H9 (cell line): ENCODE measurements at regions not wholly inside any gene's neighbourhood (a gene's known extent, or its start where the extent isn't known, plus 50 kb on each side); places are given as distances from the start of the nearest gene placed in this dataset.

Experiments
- DNase-seq: peaks from one replicate; pipeline ENCODE4 v3.0.0-alpha.2; 2017
- H2AFZ ChIP-seq: one replicate; pipeline ENCODE4 v1.6.1; 2013; ENCODE audit warnings: mild to moderate bottlenecking, low read length, control low read depth, moderate library complexity
- H2AK5ac ChIP-seq: 2 replicates; pipeline ENCODE4 v1.6.1; 2013; ENCODE audit warnings: low read length, control low read depth, mixed read lengths; ENCODE audit not compliant: insufficient read length
- H2BK120ac ChIP-seq: one replicate; pipeline ENCODE4 v1.6.1; 2013; ENCODE audit warnings: low read depth, mild to moderate bottlenecking, low read length, control low read depth, inconsistent platforms; ENCODE audit not compliant: poor library complexity, severe bottlenecking
- H2BK12ac ChIP-seq: 2 replicates; pipeline ENCODE4 v1.6.1; 2013; ENCODE audit warnings: low read length, control low read depth, mixed read lengths, low read depth; ENCODE audit not compliant: insufficient read length
- H2BK15ac ChIP-seq: 2 replicates; pipeline ENCODE4 v1.6.1; 2013; ENCODE audit warnings: low read depth, low read length, control low read depth
- H2BK20ac ChIP-seq: one replicate; pipeline ENCODE4 v1.6.1; 2013; ENCODE audit warnings: low read depth, mild to moderate bottlenecking, low read length, control low read depth, inconsistent platforms; ENCODE audit not compliant: poor library complexity, severe bottlenecking
- H2BK5ac ChIP-seq: 2 replicates; pipeline ENCODE4 v1.6.1; 2013; ENCODE audit warnings: low read length, control low read depth, mixed read lengths; ENCODE audit not compliant: insufficient read length
- H3K14ac ChIP-seq: 2 replicates; pipeline ENCODE4 v1.6.1; 2013; ENCODE audit warnings: low read length, control low read depth; ENCODE audit not compliant: insufficient read depth
- H3K18ac ChIP-seq: 2 replicates; pipeline ENCODE4 v1.6.1; 2013; ENCODE audit warnings: low read depth, mild to moderate bottlenecking, mixed read lengths, low read length, control low read depth; ENCODE audit not compliant: insufficient read length
- H3K23ac ChIP-seq: 2 replicates; pipeline ENCODE4 v1.6.1; 2013; ENCODE audit warnings: low read length, control low read depth, mixed read lengths, low read depth; ENCODE audit not compliant: insufficient read length
- H3K23me2 ChIP-seq: 2 replicates; pipeline ENCODE4 v1.6.1; 2013; ENCODE audit warnings: low read depth, mild to moderate bottlenecking, mixed read lengths, low read length, control low read depth; ENCODE audit not compliant: insufficient read length, poor library complexity, severe bottlenecking
- H3K27ac ChIP-seq: 2 replicates; pipeline ENCODE4 v1.5.1; 2013; ENCODE audit warnings: low read length, control low read depth, mixed read lengths, low read depth; ENCODE audit not compliant: insufficient read length
- H3K27me3 ChIP-seq: 2 replicates; pipeline ENCODE4 v1.6.1; 2013; ENCODE audit warnings: low read length, control low read depth, inconsistent platforms; ENCODE audit not compliant: insufficient read depth
- H3K4ac ChIP-seq: 2 replicates; pipeline ENCODE4 v1.6.1; 2013; ENCODE audit warnings: low read depth, mild to moderate bottlenecking, control low read depth, inconsistent platforms, low read length, moderate library complexity
- H3K4me1 ChIP-seq: 2 replicates; pipeline ENCODE4 v1.6.1; 2013; ENCODE audit warnings: low read length, control low read depth, inconsistent platforms; ENCODE audit not compliant: insufficient read depth
- H3K4me2 ChIP-seq: 2 replicates; pipeline ENCODE4 v1.6.1; 2013; ENCODE audit warnings: low read length, control low read depth, mixed read lengths; ENCODE audit not compliant: insufficient read length, insufficient read depth
- H3K56ac ChIP-seq: 2 replicates; pipeline ENCODE4 v1.6.1; 2013; ENCODE audit warnings: low read depth, mild to moderate bottlenecking, mixed read lengths, low read length, control low read depth; ENCODE audit not compliant: insufficient read length
- H3K79me1 ChIP-seq: 2 replicates; pipeline ENCODE4 v1.6.1; 2013; ENCODE audit warnings: low read depth, mild to moderate bottlenecking, moderate library complexity, low read length, control low read depth, inconsistent platforms; ENCODE audit not compliant: insufficient read depth, poor library complexity, severe bottlenecking
- H3K79me2 ChIP-seq: 2 replicates; pipeline ENCODE4 v1.6.1; 2013; ENCODE audit warnings: low read length, control low read depth, inconsistent platforms; ENCODE audit not compliant: insufficient read depth
- H3K9ac ChIP-seq: 2 replicates; pipeline ENCODE4 v1.6.1; 2013; ENCODE audit warnings: low read length, control low read depth, mixed read lengths; ENCODE audit not compliant: insufficient read length; ENCODE audit errors: extremely low read depth
- H3K9me3 ChIP-seq: one replicate; pipeline ENCODE4 v1.6.1; 2013; ENCODE audit warnings: low read depth, low read length, inconsistent platforms; ENCODE audit not compliant: control insufficient read depth
- H3T11ph ChIP-seq: one replicate; pipeline ENCODE4 v1.6.1; 2013; ENCODE audit warnings: mild to moderate bottlenecking, low read length, control low read depth, inconsistent platforms
- H4K20me1 ChIP-seq: one replicate; pipeline ENCODE4 v1.6.1; 2013; ENCODE audit not compliant: control insufficient read depth, insufficient read length, insufficient read depth
- H4K5ac ChIP-seq: 2 replicates; pipeline ENCODE4 v1.6.1; 2013; ENCODE audit warnings: low read depth, mild to moderate bottlenecking, mixed read lengths, low read length, control low read depth; ENCODE audit not compliant: insufficient read length
- H4K8ac ChIP-seq: replicated peaks from 2 replicates; pipeline ENCODE4 v1.6.1; 2013; ENCODE audit warnings: low read length, control low read depth, mixed read lengths, low read depth; ENCODE audit not compliant: insufficient read length
- H4K91ac ChIP-seq: 2 replicates; pipeline ENCODE4 v1.6.1; 2013; ENCODE audit warnings: low read depth, mild to moderate bottlenecking, moderate library complexity, mixed read lengths, low read length, control low read depth; ENCODE audit not compliant: insufficient read length
- H3K27ac Mint-ChIP-seq, 3 experiments: 2 replicates in 2 of 3; 3 replicates in 1 of 3; pipeline ENCODE4 v1.8.0; 2020 to 2021; ENCODE audit warnings: mixed read lengths in 3 of 3, mild to moderate bottlenecking in 1 of 3, moderate library complexity in 1 of 3
- H3K27me3 Mint-ChIP-seq: 2 replicates; pipeline ENCODE4 v1.8.0; 2021; ENCODE audit warnings: low read depth, mild to moderate bottlenecking, moderate library complexity, mixed read lengths
- H3K36me3 Mint-ChIP-seq, 3 experiments: 2 replicates in 2 of 3; 3 replicates in 1 of 3; pipeline ENCODE4 v1.8.0; 2020 to 2021; ENCODE audit warnings: low read depth in 3 of 3, mixed read lengths in 3 of 3; ENCODE audit not compliant: insufficient read depth in 1 of 3
- H3K4me1 Mint-ChIP-seq, 2 experiments: 2 replicates each; pipeline ENCODE4 v1.8.0; 2020; ENCODE audit warnings: mixed read lengths in 2 of 2
- H3K4me3 Mint-ChIP-seq, 2 experiments: 2 replicates in 1 of 2; 3 replicates in 1 of 2; pipeline ENCODE4 v1.8.0; 2020 to 2021; ENCODE audit warnings: mild to moderate bottlenecking in 2 of 2, mixed read lengths in 2 of 2, moderate library complexity in 1 of 2
- H3K9me3 Mint-ChIP-seq, 2 experiments: 2 replicates in 1 of 2; 3 replicates in 1 of 2; pipeline ENCODE4 v1.8.0; 2020; ENCODE audit warnings: mild to moderate bottlenecking in 2 of 2, mixed read lengths in 2 of 2, moderate library complexity in 1 of 2
- WGBS: extraction: QIAGEN DNeasy Blood & Tissue Kit; methylation state at CpG from one replicate; pipeline ENCODE4 v1.1.7; 2013; ENCODE audit warnings: missing lambda C conversion rate, low lambda C conversion rate, mixed read lengths; ENCODE audit not compliant: insufficient read length; ENCODE audit errors: extremely low coverage; 5-methylcytosine and 5-hydroxymethylcytosine counted together
- TF ChIP-seq, protein P1 (sequence below): fragments of 200-600 bp; sonication (generic); conservative IDR thresholded peaks from 3 replicates; pipeline ENCODE4 v1.8.0; 2021; ENCODE audit warnings: antibody characterized with exemption, mild to moderate bottlenecking

DNA sequence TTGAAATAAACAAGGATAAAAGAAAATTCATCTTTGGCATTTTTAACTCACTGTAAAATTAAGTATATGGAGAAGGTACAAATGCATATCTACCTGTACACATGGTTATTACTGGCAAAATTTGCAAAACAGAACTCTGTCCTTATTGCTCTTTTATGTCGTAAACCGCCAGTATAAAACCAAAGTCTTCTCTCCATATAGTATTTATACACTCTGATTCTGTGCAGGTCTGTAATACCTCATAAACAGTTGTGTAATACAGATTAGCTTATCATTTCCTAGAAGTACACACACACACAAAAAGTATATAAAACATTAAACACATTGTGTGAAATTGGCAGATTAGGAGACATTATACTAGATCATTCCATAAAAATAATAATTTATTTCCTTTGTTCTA is 406.6 kb upstream of the ANO3 start:
- peaks cover 19 to 23% of the 10 kb centered on the region in 2 experiments for H3K9me3 Mint-ChIP-seq
- H3K4me3 Mint-ChIP-seq = no peak overlapping the region

More for the DNA sequence above, 406.6 kb upstream of the ANO3 start:
- Histone ChIP-seq H3K56ac (no peak overlapping the region), H3K27ac (no peak overlapping the region), H3K79me1 (no peaks in the 10 kb centered on the region), H2AK5ac (no peak overlapping the region), H4K91ac (no peak overlapping the region), H2BK20ac (no peak overlapping the region), H3K18ac (no peak overlapping the region), H4K20me1 (no peaks in the 10 kb centered on the region), H3K9me3 (no peaks in the 10 kb centered on the region), H3K4me1 (no peaks in the 10 kb centered on the region), H3K14ac (no peak overlapping the region), H2BK12ac (no peak overlapping the region), H3T11ph (no peak overlapping the region), H3K4me2 (no peak overlapping the region), H3K23ac (no peak overlapping the region), H3K4ac (no peak overlapping the region), H2BK5ac (no peak overlapping the region), H2BK120ac (no peak overlapping the region), H4K5ac (no peak overlapping the region), H3K23me2 (no peaks in the 10 kb centered on the region), H2BK15ac (no peak overlapping the region), H4K8ac (no peak overlapping the region), H3K79me2 (no peaks in the 10 kb centered on the region), H3K27me3 (no peaks in the 10 kb centered on the region), H3K9ac (no peak overlapping the region), H2AFZ (no peak overlapping the region)
- TF ChIP-seq, protein P1, sequence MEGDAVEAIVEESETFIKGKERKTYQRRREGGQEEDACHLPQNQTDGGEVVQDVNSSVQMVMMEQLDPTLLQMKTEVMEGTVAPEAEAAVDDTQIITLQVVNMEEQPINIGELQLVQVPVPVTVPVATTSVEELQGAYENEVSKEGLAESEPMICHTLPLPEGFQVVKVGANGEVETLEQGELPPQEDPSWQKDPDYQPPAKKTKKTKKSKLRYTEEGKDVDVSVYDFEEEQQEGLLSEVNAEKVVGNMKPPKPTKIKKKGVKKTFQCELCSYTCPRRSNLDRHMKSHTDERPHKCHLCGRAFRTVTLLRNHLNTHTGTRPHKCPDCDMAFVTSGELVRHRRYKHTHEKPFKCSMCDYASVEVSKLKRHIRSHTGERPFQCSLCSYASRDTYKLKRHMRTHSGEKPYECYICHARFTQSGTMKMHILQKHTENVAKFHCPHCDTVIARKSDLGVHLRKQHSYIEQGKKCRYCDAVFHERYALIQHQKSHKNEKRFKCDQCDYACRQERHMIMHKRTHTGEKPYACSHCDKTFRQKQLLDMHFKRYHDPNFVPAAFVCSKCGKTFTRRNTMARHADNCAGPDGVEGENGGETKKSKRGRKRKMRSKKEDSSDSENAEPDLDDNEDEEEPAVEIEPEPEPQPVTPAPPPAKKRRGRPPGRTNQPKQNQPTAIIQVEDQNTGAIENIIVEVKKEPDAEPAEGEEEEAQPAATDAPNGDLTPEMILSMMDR = no peak
- H3K27me3 Mint-ChIP-seq = no peaks in the 10 kb centered on the region
- no CpG with 5 or more reads among the region's 2 CpGs for whole genome bisulfite sequencing
- DNase-seq = no peak
- H3K36me3 Mint-ChIP-seq = peaks cover 8 to 23% (median 12%) of the 10 kb centered on the region in 3 experiments
- H3K4me1 Mint-ChIP-seq = peaks cover 7 to 9% of the 10 kb centered on the region in 2 experiments
- no peak overlapping the region for H3K27ac Mint-ChIP-seq
